ENCODE measurements at regions not wholly inside any gene's neighbourhood (a gene's known extent, or its start where the extent isn't known, plus 50 kb on each side); places are given as distances from the start of the nearest gene placed in this dataset.

GRCh38 chr3:180340395-180340794, 261.6 kb upstream of the TTC14 start:
- no peak for DNase-seq (ENCODE audit: low read depth)
- H3K9ac ChIP-seq (ENCODE audit: low read length): no peak overlapping the region
- no peak overlapping the region for H3K4me3 ChIP-seq (ENCODE audit: low read length)
- no peaks in the 10 kb centered on the region for H3K4me1 ChIP-seq (ENCODE audit: control insufficient read depth, insufficient read depth, low read length)
- no peaks in the 10 kb centered on the region for H3K36me3 ChIP-seq (ENCODE audit: control insufficient read depth, insufficient read depth, low read length, severe bottlenecking)
- no peaks in the 10 kb centered on the region for H3K27me3 ChIP-seq (replicated peaks; ENCODE audit: control insufficient read depth, insufficient read depth, low read length)
- H3K9me3 ChIP-seq (ENCODE audit: control insufficient read depth, low read length): no peaks in the 10 kb centered on the region

DNA sequence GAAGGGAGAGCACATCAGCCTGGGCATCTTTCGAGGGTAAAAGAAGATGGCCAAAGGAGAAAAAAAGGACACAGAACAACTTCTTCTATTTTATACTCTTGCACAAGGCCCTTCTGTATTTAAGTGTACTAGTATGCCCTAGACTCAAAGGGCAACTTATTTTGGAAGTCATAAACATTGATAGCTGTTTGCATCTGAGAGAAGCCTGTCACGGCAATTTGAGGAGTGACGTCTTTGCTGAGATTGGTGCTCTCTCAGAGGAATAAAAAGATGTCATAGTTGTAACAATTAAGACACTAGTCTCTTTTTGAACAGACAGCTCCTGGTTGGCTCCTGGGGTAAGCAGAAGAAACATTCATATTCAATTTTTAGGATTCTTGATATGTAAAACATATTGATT, 260.4 kb upstream of the TTC14 start:
- Histone ChIP-seq H3K4me1 (ENCODE audit: control insufficient read depth, insufficient read depth, low read length) (no peaks in the 10 kb centered on the region), H3K36me3 (ENCODE audit: control insufficient read depth, insufficient read depth, low read length, severe bottlenecking) (no peaks in the 10 kb centered on the region), H3K27me3 (replicated peaks; ENCODE audit: control insufficient read depth, insufficient read depth, low read length) (no peaks in the 10 kb centered on the region), H3K9me3 (ENCODE audit: control insufficient read depth, low read length) (no peaks in the 10 kb centered on the region), H3K4me3 (ENCODE audit: low read length) (no peak overlapping the region), H3K9ac (ENCODE audit: low read length) (no peak overlapping the region)
- DNase-seq (ENCODE audit: low read depth): no peak

DNA sequence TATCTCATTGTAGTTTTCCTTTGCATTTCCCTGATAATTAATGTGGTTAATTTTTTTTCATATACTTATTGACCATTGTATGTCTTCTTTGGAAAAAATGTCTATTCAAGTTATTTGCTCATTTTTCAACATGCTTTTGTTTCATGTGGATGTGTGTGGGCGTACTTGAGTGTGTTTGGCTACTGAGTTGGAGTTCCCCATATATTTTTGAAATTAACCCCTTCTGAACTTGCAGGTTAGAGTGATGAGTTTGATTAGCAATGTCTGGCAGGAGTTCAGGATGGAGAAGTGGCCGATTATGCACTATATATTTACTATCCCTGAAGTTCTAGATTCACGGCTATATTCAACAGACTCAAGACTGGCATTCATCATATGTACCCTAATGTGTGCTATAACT, 250.4 kb upstream of the TTC14 start:
- Histone ChIP-seq H3K36me3 (ENCODE audit: control insufficient read depth, insufficient read depth, low read length, severe bottlenecking) (no peaks in the 10 kb centered on the region), H3K4me3 (ENCODE audit: low read length) (no peak overlapping the region), H3K9ac (ENCODE audit: low read length) (no peak overlapping the region), H3K9me3 (ENCODE audit: control insufficient read depth, low read length) (no peaks in the 10 kb centered on the region), H3K27me3 (replicated peaks; ENCODE audit: control insufficient read depth, insufficient read depth, low read length) (no peaks in the 10 kb centered on the region), H3K4me1 (ENCODE audit: control insufficient read depth, insufficient read depth, low read length) (no peaks in the 10 kb centered on the region)
- DNase-seq (ENCODE audit: low read depth): no peak

GRCh38 chr3:180352261-180352660, 249.7 kb upstream of the TTC14 start:
- Histone ChIP-seq H3K4me1 (ENCODE audit: control insufficient read depth, insufficient read depth, low read length) (no peaks in the 10 kb centered on the region), H3K9me3 (ENCODE audit: control insufficient read depth, low read length) (no peaks in the 10 kb centered on the region), H3K27me3 (replicated peaks; ENCODE audit: control insufficient read depth, insufficient read depth, low read length) (no peaks in the 10 kb centered on the region), H3K4me3 (ENCODE audit: low read length) (no peak overlapping the region), H3K36me3 (ENCODE audit: control insufficient read depth, insufficient read depth, low read length, severe bottlenecking) (no peaks in the 10 kb centered on the region), H3K9ac (ENCODE audit: low read length) (no peak overlapping the region)
- DNase-seq (ENCODE audit: low read depth): no peak

DNA sequence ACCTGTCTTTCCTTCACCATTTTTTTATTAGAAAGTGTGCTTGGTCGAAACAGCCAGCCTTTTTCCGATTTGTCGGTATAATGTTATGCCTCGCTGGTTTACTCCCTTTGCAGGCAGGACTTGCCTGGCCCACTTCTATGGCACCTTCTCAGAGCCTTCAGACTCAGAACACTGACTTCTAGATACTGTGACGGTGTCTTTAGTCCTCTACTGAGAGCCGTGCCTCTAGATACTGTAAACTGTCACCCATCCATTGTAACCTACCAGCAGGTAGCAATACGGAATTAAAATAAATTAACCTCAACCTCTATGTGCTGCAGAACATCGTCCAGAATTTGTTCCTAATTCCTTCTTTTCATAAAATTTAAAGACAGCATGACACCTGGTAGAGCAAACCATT, 247.7 kb upstream of the TTC14 start:
- Histone ChIP-seq H3K9ac (ENCODE audit: low read length) (no peak overlapping the region), H3K36me3 (ENCODE audit: control insufficient read depth, insufficient read depth, low read length, severe bottlenecking) (no peaks in the 10 kb centered on the region), H3K9me3 (ENCODE audit: control insufficient read depth, low read length) (no peaks in the 10 kb centered on the region), H3K4me3 (ENCODE audit: low read length) (no peak overlapping the region), H3K4me1 (ENCODE audit: control insufficient read depth, insufficient read depth, low read length) (no peaks in the 10 kb centered on the region), H3K27me3 (replicated peaks; ENCODE audit: control insufficient read depth, insufficient read depth, low read length) (no peaks in the 10 kb centered on the region)
- DNase-seq (ENCODE audit: low read depth): no peak

GRCh38 chr3:180358179-180358578, 243.8 kb upstream of the TTC14 start:
- Histone ChIP-seq H3K4me3 (ENCODE audit: low read length) (no peak overlapping the region), H3K9me3 (ENCODE audit: control insufficient read depth, low read length) (no peaks in the 10 kb centered on the region), H3K4me1 (ENCODE audit: control insufficient read depth, insufficient read depth, low read length) (no peaks in the 10 kb centered on the region), H3K27me3 (replicated peaks; ENCODE audit: control insufficient read depth, insufficient read depth, low read length) (no peaks in the 10 kb centered on the region), H3K9ac (ENCODE audit: low read length) (no peak overlapping the region), H3K36me3 (ENCODE audit: control insufficient read depth, insufficient read depth, low read length, severe bottlenecking) (no peaks in the 10 kb centered on the region)
- no peak for DNase-seq (ENCODE audit: low read depth)

GRCh38 chr3:180359061-180359952, 242.7 kb upstream of the TTC14 start:
- H3K27me3 ChIP-seq (replicated peaks; ENCODE audit: control insufficient read depth, insufficient read depth, low read length): no peaks in the 10 kb centered on the region
- DNase-seq (ENCODE audit: low read depth): no peak
- H3K4me3 ChIP-seq (ENCODE audit: low read length): no peak overlapping the region
- no peaks in the 10 kb centered on the region for H3K36me3 ChIP-seq (ENCODE audit: control insufficient read depth, insufficient read depth, low read length, severe bottlenecking)
- H3K4me1 ChIP-seq (ENCODE audit: control insufficient read depth, insufficient read depth, low read length): no peaks in the 10 kb centered on the region
- H3K9ac ChIP-seq (ENCODE audit: low read length): no peak overlapping the region
- no peaks in the 10 kb centered on the region for H3K9me3 ChIP-seq (ENCODE audit: control insufficient read depth, low read length)

DNA sequence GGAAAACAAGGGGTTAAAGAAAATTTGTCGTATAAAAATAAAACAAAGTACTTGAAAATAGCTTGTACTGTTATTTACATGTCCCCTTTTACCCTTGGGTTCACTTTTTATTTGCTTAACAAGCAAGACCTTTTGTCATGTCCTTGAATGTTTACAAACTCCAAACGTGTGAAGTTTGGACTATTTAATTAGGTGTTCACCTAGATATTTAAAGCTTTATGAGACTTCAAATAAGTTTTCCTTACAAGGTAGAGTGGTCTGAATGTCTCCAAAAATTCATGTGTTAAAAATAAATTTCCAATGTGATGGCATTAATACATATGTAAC, 242.0 kb upstream of the TTC14 start:
- Histone ChIP-seq H3K27me3 (replicated peaks; ENCODE audit: control insufficient read depth, insufficient read depth, low read length) (no peaks in the 10 kb centered on the region), H3K4me3 (ENCODE audit: low read length) (no peak overlapping the region), H3K9me3 (ENCODE audit: control insufficient read depth, low read length) (no peaks in the 10 kb centered on the region), H3K4me1 (ENCODE audit: control insufficient read depth, insufficient read depth, low read length) (no peaks in the 10 kb centered on the region), H3K9ac (ENCODE audit: low read length) (no peak overlapping the region), H3K36me3 (ENCODE audit: control insufficient read depth, insufficient read depth, low read length, severe bottlenecking) (no peaks in the 10 kb centered on the region)
- DNase-seq (ENCODE audit: low read depth): no peak

DNA sequence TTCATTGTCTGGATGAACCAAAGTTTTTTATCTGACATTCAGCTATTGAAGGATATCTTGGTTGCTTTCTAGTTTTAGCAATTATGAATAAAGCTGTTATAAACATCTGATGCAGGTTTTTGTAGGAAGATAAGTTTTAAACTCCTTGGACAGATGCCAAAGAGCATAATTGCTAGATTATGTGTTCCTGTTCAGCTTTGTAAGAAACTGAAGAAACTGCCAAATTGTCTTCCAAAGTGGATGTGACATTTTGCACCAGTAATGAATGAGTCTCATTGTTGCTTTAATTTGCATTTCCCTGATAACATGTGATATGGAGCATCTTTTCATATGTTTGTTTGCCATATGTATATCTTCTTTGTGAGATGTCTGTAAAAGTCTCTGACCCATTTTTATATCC, 239.9 kb upstream of the TTC14 start:
- no peak for DNase-seq (ENCODE audit: low read depth)
- H3K27me3 ChIP-seq (replicated peaks; ENCODE audit: control insufficient read depth, insufficient read depth, low read length): no peaks in the 10 kb centered on the region
- no peak overlapping the region for H3K9ac ChIP-seq (ENCODE audit: low read length)
- no peaks in the 10 kb centered on the region for H3K36me3 ChIP-seq (ENCODE audit: control insufficient read depth, insufficient read depth, low read length, severe bottlenecking)
- no peaks in the 10 kb centered on the region for H3K4me1 ChIP-seq (ENCODE audit: control insufficient read depth, insufficient read depth, low read length)
- H3K9me3 ChIP-seq (ENCODE audit: control insufficient read depth, low read length): no peaks in the 10 kb centered on the region
- H3K4me3 ChIP-seq (ENCODE audit: low read length): no peak overlapping the region

DNA sequence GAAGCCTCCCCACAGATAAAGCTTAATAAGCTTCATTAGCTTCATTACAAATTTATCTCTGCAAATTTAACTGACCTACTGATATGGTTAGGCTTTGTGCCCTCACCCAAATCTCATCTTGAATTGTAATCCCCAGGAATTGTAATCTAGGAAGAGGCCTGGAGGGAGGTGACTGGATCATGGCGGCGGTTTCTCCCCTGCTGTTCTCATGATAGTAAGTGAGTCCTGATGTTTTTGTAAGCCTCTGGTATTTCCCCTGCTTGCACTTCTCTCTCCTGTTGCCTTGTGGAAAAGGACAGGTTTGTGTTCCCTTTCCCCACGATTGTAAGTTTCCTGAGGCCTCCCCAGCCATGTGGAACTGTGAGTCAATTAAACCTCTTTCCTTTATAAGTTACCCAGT, 226.1 kb upstream of the TTC14 start:
- no peak overlapping the region for H3K4me3 ChIP-seq (ENCODE audit: low read length)
- H3K27me3 ChIP-seq (replicated peaks; ENCODE audit: control insufficient read depth, insufficient read depth, low read length): no peaks in the 10 kb centered on the region
- H3K36me3 ChIP-seq (ENCODE audit: control insufficient read depth, insufficient read depth, low read length, severe bottlenecking): no peaks in the 10 kb centered on the region
- H3K4me1 ChIP-seq (ENCODE audit: control insufficient read depth, insufficient read depth, low read length): no peaks in the 10 kb centered on the region
- DNase-seq (ENCODE audit: low read depth): no peak
- H3K9ac ChIP-seq (ENCODE audit: low read length): no peak overlapping the region
- no peaks in the 10 kb centered on the region for H3K9me3 ChIP-seq (ENCODE audit: control insufficient read depth, low read length)

DNA sequence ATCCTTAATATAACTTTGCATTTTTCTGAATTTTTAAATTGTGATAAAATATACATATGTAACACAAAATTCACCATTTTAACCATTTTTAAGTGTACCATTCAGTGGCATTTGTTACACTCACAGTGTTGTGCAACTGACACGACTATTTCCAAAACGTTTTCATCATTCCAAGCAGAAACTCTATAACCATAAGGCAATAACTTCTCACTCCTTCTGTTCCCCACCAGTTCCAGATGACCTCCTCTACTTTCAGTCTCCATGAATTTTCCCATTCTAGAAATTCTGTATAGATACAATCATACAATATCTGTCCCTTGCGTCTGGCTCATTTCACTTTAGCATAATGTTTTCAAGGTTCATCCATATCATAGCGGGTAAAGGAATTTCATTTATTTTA, 223.5 kb upstream of the TTC14 start:
- no peaks in the 10 kb centered on the region for H3K36me3 ChIP-seq (ENCODE audit: control insufficient read depth, insufficient read depth, low read length, severe bottlenecking)
- H3K27me3 ChIP-seq (replicated peaks; ENCODE audit: control insufficient read depth, insufficient read depth, low read length): no peaks in the 10 kb centered on the region
- H3K9me3 ChIP-seq (ENCODE audit: control insufficient read depth, low read length): no peaks in the 10 kb centered on the region
- DNase-seq (ENCODE audit: low read depth): no peak
- peaks cover 13% of the 10 kb centered on the region for H3K4me1 ChIP-seq (ENCODE audit: control insufficient read depth, insufficient read depth, low read length)
- no peak overlapping the region for H3K9ac ChIP-seq (ENCODE audit: low read length)
- H3K4me3 ChIP-seq (ENCODE audit: low read length): no peak overlapping the region

DNA sequence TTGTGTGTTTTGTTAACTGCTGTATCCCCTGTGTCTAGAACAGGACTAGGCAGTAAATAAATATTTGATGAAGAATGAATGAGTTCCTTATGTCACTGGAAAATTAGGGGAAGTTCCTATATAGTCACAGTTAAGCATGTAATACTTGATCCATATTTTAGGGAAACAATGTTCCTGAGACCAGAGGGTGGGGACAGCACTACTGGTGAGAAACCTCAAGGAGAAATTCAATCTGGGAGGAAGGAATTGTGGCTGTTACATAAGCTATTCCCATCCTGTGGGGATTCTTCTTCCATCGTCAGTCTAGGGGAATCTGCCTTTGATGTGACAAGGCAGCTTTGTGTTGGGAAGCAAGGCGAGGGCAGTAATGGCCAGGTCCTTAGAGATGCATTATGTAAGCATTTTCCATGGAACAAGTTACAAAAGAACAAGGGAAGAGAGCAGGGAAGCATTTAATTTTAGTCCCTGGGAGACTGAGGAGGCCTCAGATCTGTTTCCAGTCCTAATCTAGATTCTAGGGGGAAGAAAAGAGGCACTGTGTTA, 219.3 kb upstream of the TTC14 start:
- no peak for DNase-seq (ENCODE audit: low read depth)
- peak overlapping the region; percentile 34 for H3K4me3 ChIP-seq (ENCODE audit: low read length)
- H3K9me3 ChIP-seq (ENCODE audit: control insufficient read depth, low read length): no peaks in the 10 kb centered on the region
- H3K9ac ChIP-seq (ENCODE audit: low read length): peak overlapping the region; percentile 26
- no peaks in the 10 kb centered on the region for H3K27me3 ChIP-seq (replicated peaks; ENCODE audit: control insufficient read depth, insufficient read depth, low read length)
- peaks cover 33% of the 10 kb centered on the region for H3K4me1 ChIP-seq (ENCODE audit: control insufficient read depth, insufficient read depth, low read length)
- no peaks in the 10 kb centered on the region for H3K36me3 ChIP-seq (ENCODE audit: control insufficient read depth, insufficient read depth, low read length, severe bottlenecking)
